Stimulated activated naive CD8-positive, alpha-beta T cell treated with anti-CD3 and anti-CD28 coated beads, Interleukin-15, Interleukin-2, amounts not matched to agents 100 U/mL and 50 U/mL, for 24 hours (primary cell): ENCODE measurements at regions not wholly inside any gene's neighbourhood (a gene's known extent, or its start where the extent isn't known, plus 50 kb on each side); places are given as distances from the start of the nearest gene placed in this dataset.
"Not testable (repeated sequence)": the region's sequence is repeated elsewhere in the genome, so short reads cannot be mapped to it uniquely, and the experiment has no call there.

Experiments used
- ATAC-seq: fragments of 150-1000 bp; cut with Tn5 transposase; one replicate; pipeline ENCODE4 v1.10.0; 2021
- DNase-seq: peaks from one replicate; pipeline ENCODE4 v3.0.0; 2021

- ATAC-seq (no peak), DNase-seq (no peak)
Observed at GRCh38 chrX:13955975-13956374, 73.7 kb downstream of the GEMIN8 start.

- DNase-seq (no peak), ATAC-seq (no peak)
Observed at GRCh38 chrX:13955095-13955647, 74.5 kb downstream of the GEMIN8 start.

GRCh38 chrX:13952581-13952980, 77.1 kb downstream of the GEMIN8 start:
- ATAC-seq (no peak), DNase-seq (no peak)

- not testable (repeated sequence) for DNase-seq, ATAC-seq
Observed at GRCh38 chrX:13946223-13946622, 83.5 kb downstream of the GEMIN8 start.

- ATAC-seq, DNase-seq: not testable (repeated sequence)
Observed at GRCh38 chrX:13945787-13946186, 83.9 kb downstream of the GEMIN8 start.

- no peak for ATAC-seq
- no peak for DNase-seq
Observed at GRCh38 chrX:13940671-13941070, 89.0 kb downstream of the GEMIN8 start.

- ATAC-seq, result no peak
- no peak for DNase-seq
Observed at GRCh38 chrX:13939741-13940597, 89.7 kb downstream of the GEMIN8 start.

GRCh38 chrX:13938829-13939530, 90.7 kb downstream of the GEMIN8 start:
- DNase-seq (no peak), ATAC-seq (no peak)

- DNase-seq, result peak; percentile 2
- ATAC-seq, result no peak
Observed at GRCh38 chrX:13938051-13938828, 91.5 kb downstream of the GEMIN8 start.

GRCh38 chrX:13937370-13938050, 92.2 kb downstream of the GEMIN8 start:
- no peak for ATAC-seq

GRCh38 chrX:13936521-13937225, 93.0 kb downstream of the GEMIN8 start:
- DNase-seq (no peak), ATAC-seq (no peak)

More at GRCh38 chrX:13937370-13938050, 92.2 kb downstream of the GEMIN8 start:
- DNase-seq, result no peak

GRCh38 chrX:13934731-13935130, 95.0 kb downstream of the GEMIN8 start:
- DNase-seq, result no peak
- no peak for ATAC-seq

GRCh38 chrX:13933851-13934250, 95.8 kb downstream of the GEMIN8 start:
- ATAC-seq, result no peak
- no peak for DNase-seq

GRCh38 chrX:13933352-13933751, 96.3 kb downstream of the GEMIN8 start:
- ATAC-seq, result no peak
- DNase-seq, result no peak

- DNase-seq (no peak), ATAC-seq (no peak)
Observed at GRCh38 chrX:13932416-13932815, 97.3 kb downstream of the GEMIN8 start.

GRCh38 chrX:13927175-13927574, 102.5 kb downstream of the GEMIN8 start:
- DNase-seq, result no peak
- ATAC-seq, result no peak

- DNase-seq (no peak), ATAC-seq (no peak)
Observed at GRCh38 chrX:13923845-13924244, 105.8 kb downstream of the GEMIN8 start.

- ATAC-seq (no peak), DNase-seq (no peak)
Observed at GRCh38 chrX:13923289-13923688, 106.4 kb upstream of the GPM6B start.

- no peak for ATAC-seq
- DNase-seq, result no peak
Observed at GRCh38 chrX:13917507-13917906, 100.6 kb upstream of the GPM6B start.

- DNase-seq (no peak), ATAC-seq (no peak)
Observed at GRCh38 chrX:13911586-13911985, 94.7 kb upstream of the GPM6B start.

GRCh38 chrX:13906093-13906492, 89.2 kb upstream of the GPM6B start:
- ATAC-seq (no peak), DNase-seq (no peak)
